Uterus (tissue), 2 donors: ENCODE measurements at regions not wholly inside any gene's neighbourhood (a gene's known extent, or its start where the extent isn't known, plus 50 kb on each side); places are given as distances from the start of the nearest gene placed in this dataset.

ENCODE experiments used
- POLR2A ChIP-seq, 2 donors: fragments of 450-650 bp; IDR thresholded peaks; one replicate each; pipeline ENCODE4 v1.6.1; 2016; ENCODE audit warnings: antibody characterized with exemption in 2 of 2, mild to moderate bottlenecking in 1 of 2, moderate library complexity in 1 of 2
- TF ChIP-seq, protein P1 (sequence below), 4 experiments: fragments of 200-600 bp in 2 of 4; fragments of 450-650 bp in 2 of 4; sonication (generic) in 2 of 4; IDR thresholded peaks; one replicate each; pipeline ENCODE4 v1.5.1; 2016 to 2019; ENCODE audit warnings: antibody characterized with exemption in 4 of 4, mild to moderate bottlenecking in 2 of 4, moderate library complexity in 1 of 4

DNA sequence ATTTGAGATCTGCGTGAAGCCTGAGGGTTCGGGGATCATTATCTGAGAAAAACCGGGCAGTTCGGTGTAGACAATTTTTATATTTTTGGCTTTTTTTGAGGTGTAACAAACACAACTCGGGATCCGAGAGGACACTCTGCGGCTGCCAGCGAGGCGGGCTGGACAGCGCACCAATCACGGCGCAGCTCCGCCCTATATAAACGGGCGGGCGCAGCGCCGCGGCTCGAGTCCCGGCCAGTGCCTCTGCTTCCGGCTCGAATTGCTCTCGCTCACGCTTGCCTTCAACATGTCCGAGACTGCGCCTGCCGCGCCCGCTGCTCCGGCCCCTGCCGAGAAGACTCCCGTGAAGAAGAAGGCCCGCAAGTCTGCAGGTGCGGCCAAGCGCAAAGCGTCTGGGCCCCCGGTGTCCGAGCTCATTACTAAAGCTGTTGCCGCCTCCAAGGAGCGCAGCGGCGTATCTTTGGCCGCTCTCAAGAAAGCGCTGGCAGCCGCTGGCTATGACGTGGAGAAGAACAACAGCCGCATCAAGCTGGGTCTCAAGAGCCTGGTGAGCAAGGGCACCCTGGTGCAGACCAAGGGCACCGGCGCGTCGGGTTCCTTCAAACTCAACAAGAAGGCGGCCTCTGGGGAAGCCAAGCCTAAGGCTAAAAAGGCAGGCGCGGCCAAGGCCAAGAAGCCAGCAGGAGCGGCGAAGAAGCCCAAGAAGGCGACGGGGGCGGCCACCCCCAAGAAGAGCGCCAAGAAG is 69.0 kb downstream of the HFE start:
- TF ChIP-seq POLR2A (IDR thresholded peaks at IDR 0.05) = peak; percentile 97 to 100
- TF ChIP-seq, protein P1, sequence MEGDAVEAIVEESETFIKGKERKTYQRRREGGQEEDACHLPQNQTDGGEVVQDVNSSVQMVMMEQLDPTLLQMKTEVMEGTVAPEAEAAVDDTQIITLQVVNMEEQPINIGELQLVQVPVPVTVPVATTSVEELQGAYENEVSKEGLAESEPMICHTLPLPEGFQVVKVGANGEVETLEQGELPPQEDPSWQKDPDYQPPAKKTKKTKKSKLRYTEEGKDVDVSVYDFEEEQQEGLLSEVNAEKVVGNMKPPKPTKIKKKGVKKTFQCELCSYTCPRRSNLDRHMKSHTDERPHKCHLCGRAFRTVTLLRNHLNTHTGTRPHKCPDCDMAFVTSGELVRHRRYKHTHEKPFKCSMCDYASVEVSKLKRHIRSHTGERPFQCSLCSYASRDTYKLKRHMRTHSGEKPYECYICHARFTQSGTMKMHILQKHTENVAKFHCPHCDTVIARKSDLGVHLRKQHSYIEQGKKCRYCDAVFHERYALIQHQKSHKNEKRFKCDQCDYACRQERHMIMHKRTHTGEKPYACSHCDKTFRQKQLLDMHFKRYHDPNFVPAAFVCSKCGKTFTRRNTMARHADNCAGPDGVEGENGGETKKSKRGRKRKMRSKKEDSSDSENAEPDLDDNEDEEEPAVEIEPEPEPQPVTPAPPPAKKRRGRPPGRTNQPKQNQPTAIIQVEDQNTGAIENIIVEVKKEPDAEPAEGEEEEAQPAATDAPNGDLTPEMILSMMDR (IDR thresholded peaks at IDR 0.05) = peak in 1 of 4 experiments; percentile 36
